ENCODE measurements at regions not wholly inside any gene's neighbourhood (a gene's known extent, or its start where the extent isn't known, plus 50 kb on each side); places are given as distances from the start of the nearest gene placed in this dataset.

DNA sequence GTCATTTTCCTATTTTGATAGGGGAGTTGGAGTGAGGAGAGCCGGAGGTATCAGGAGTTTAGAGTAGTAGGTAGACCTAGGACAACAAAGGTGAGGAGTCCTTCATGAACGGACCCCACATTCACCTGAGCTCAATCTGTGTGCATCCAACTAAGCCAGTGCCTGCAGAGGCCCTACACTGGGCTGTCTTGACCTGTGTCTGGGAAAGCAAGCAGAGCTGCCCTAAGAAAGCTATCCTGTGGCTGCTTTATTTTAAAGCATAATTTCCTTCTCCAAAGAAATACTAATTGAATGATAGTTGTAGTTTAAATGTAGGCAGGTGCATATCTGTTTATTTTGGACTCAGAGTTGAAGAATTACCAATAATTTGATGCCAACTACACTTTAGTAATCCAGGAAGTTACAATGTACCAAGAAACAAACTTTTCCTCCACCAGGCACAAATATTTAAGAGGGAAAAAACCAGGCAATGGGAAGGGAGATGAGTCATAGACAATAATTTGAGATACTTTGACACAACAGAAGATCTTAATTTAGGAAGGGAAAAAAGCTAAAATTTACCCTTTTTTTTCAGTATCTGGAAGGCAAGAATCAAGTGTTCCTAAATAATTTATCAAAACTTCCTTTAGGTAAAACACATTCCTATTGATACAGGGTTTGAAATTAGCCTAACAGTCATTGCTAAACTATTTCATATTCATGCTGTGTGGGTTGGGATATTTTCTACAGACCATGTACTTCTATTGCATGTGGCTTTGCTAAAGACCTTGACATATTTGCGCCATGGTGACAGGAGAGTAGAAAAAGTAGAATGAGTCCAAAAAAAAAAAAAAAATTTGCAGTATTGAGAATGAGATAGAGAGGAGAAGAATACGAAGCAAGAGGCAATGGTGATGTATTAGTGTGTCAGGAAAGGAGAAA is 376.6 kb upstream of the TUSC1 start:
- Mint-ChIP-seq H3K4me1 (peaks cover 6% of the 10 kb centered on the region), H3K4me3 (no peak overlapping the region), H3K36me3 (peaks cover 3% of the 10 kb centered on the region), H3K27me3 (ENCODE audit: low read depth) (no peaks in the 10 kb centered on the region; the same call in 1 of the 2 replicates), H3K27ac (no peak overlapping the region), H3K9me3 (peaks cover 6% of the 10 kb centered on the region)
- ATAC-seq, result no peak
- no peak for DNase-seq (ENCODE audit: low spot score)
- POLR2A ChIA-PET, result no interaction called here
- CTCF ChIA-PET, result no interaction called here
- TF ChIP-seq NFATC4 (CRISPR knock-in tag; IDR thresholded peaks at IDR 0.05) (no peak), FOXP1 (CRISPR knock-in tag; IDR thresholded peaks at IDR 0.05; ENCODE audit: borderline replicate concordance) (no peak), ZMAT4 (CRISPR knock-in tag; IDR thresholded peaks at IDR 0.05) (no peak), ZNF671 (CRISPR knock-in tag; IDR thresholded peaks at IDR 0.05) (no peak), SMAD4 (CRISPR knock-in tag; IDR thresholded peaks at IDR 0.05) (no peak), MXD4 (CRISPR knock-in tag; IDR thresholded peaks at IDR 0.05; ENCODE audit: borderline replicate concordance) (no peak), TCF7 (CRISPR knock-in tag; IDR thresholded peaks at IDR 0.05; ENCODE audit: low read depth) (no peak), SP1 (CRISPR knock-in tag; conservative IDR thresholded peaks at IDR 0.05) (no peak), CREB1 (CRISPR knock-in tag; IDR thresholded peaks at IDR 0.05) (no peak), TEAD4 (CRISPR knock-in tag; IDR thresholded peaks at IDR 0.05) (no peak), JUN (CRISPR knock-in tag; IDR thresholded peaks at IDR 0.05) (no peak), ELF4 (CRISPR knock-in tag; IDR thresholded peaks at IDR 0.05; ENCODE audit: low read depth) (no peak), USF2 (CRISPR knock-in tag; IDR thresholded peaks at IDR 0.05) (no peak), CBFB (CRISPR knock-in tag; IDR thresholded peaks at IDR 0.05; ENCODE audit: low read depth) (no peak), HMGA2 (CRISPR knock-in tag; IDR thresholded peaks at IDR 0.05) (no peak), ZNF232 (CRISPR knock-in tag; IDR thresholded peaks at IDR 0.05) (no peak), ESRRA (CRISPR knock-in tag; IDR thresholded peaks at IDR 0.05; ENCODE audit: borderline replicate concordance) (no peak)
- TF ChIP-seq, protein P1, sequence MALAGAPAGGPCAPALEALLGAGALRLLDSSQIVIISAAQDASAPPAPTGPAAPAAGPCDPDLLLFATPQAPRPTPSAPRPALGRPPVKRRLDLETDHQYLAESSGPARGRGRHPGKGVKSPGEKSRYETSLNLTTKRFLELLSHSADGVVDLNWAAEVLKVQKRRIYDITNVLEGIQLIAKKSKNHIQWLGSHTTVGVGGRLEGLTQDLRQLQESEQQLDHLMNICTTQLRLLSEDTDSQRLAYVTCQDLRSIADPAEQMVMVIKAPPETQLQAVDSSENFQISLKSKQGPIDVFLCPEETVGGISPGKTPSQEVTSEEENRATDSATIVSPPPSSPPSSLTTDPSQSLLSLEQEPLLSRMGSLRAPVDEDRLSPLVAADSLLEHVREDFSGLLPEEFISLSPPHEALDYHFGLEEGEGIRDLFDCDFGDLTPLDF (CRISPR knock-in tag; IDR thresholded peaks at IDR 0.05), result no peak
- TF ChIP-seq, protein P2, sequence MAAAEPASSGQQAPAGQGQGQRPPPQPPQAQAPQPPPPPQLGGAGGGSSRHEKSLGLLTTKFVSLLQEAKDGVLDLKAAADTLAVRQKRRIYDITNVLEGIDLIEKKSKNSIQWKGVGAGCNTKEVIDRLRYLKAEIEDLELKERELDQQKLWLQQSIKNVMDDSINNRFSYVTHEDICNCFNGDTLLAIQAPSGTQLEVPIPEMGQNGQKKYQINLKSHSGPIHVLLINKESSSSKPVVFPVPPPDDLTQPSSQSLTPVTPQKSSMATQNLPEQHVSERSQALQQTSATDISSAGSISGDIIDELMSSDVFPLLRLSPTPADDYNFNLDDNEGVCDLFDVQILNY (CRISPR knock-in tag; IDR thresholded peaks at IDR 0.05), result no peak
- TF ChIP-seq, protein P3, sequence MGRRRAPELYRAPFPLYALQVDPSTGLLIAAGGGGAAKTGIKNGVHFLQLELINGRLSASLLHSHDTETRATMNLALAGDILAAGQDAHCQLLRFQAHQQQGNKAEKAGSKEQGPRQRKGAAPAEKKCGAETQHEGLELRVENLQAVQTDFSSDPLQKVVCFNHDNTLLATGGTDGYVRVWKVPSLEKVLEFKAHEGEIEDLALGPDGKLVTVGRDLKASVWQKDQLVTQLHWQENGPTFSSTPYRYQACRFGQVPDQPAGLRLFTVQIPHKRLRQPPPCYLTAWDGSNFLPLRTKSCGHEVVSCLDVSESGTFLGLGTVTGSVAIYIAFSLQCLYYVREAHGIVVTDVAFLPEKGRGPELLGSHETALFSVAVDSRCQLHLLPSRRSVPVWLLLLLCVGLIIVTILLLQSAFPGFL (CRISPR knock-in tag; IDR thresholded peaks at IDR 0.05; ENCODE audit: borderline replicate concordance), result no peak

GRCh38 chr9:26053954-26054353 is 375.7 kb upstream of the TUSC1 start:
- Mint-ChIP-seq H3K27me3 (ENCODE audit: low read depth) (no peaks in the 10 kb centered on the region; the same call in 1 of the 2 replicates), H3K27ac (no peak overlapping the region), H3K9me3 (no peaks in the 10 kb centered on the region), H3K4me1 (no peaks in the 10 kb centered on the region), H3K4me3 (no peak overlapping the region), H3K36me3 (no peaks in the 10 kb centered on the region)
- POLR2A ChIA-PET, result no interaction called here
- no peak for DNase-seq (ENCODE audit: low spot score)
- no peak for ATAC-seq
- CTCF ChIA-PET, result no interaction called here
- TF ChIP-seq ZBTB21 (CRISPR knock-in tag; IDR thresholded peaks at IDR 0.05; ENCODE audit: borderline replicate concordance) (no peak), NFE2L1 (CRISPR knock-in tag; IDR thresholded peaks at IDR 0.05) (no peak), ZNF416 (CRISPR knock-in tag; IDR thresholded peaks at IDR 0.05) (no peak), ZNF232 (CRISPR knock-in tag; IDR thresholded peaks at IDR 0.05) (no peak), TEAD4 (CRISPR knock-in tag; IDR thresholded peaks at IDR 0.05) (no peak), PRDM15 (CRISPR knock-in tag; IDR thresholded peaks at IDR 0.05) (no peak)
- TF ChIP-seq, protein P4, sequence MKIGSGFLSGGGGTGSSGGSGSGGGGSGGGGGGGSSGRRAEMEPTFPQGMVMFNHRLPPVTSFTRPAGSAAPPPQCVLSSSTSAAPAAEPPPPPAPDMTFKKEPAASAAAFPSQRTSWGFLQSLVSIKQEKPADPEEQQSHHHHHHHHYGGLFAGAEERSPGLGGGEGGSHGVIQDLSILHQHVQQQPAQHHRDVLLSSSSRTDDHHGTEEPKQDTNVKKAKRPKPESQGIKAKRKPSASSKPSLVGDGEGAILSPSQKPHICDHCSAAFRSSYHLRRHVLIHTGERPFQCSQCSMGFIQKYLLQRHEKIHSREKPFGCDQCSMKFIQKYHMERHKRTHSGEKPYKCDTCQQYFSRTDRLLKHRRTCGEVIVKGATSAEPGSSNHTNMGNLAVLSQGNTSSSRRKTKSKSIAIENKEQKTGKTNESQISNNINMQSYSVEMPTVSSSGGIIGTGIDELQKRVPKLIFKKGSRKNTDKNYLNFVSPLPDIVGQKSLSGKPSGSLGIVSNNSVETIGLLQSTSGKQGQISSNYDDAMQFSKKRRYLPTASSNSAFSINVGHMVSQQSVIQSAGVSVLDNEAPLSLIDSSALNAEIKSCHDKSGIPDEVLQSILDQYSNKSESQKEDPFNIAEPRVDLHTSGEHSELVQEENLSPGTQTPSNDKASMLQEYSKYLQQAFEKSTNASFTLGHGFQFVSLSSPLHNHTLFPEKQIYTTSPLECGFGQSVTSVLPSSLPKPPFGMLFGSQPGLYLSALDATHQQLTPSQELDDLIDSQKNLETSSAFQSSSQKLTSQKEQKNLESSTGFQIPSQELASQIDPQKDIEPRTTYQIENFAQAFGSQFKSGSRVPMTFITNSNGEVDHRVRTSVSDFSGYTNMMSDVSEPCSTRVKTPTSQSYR (CRISPR knock-in tag; IDR thresholded peaks at IDR 0.05), result no peak
